HL-60 (cell line): ENCODE measurements at regions not wholly inside any gene's neighbourhood (a gene's known extent, or its start where the extent isn't known, plus 50 kb on each side); places are given as distances from the start of the nearest gene placed in this dataset.

Experiments
- DNase-seq, 2 experiments: peaks; one replicate each; pipeline ENCODE4 v3.0.0-alpha.2; 2010 to 2020; ENCODE audit warnings: low read depth in 1 of 2, low spot score in 1 of 2
- H3K27ac ChIP-seq: fragments of 250-450 bp; sonication (Bioruptor Pico); replicated peaks from 2 replicates; pipeline ENCODE4 v1.5.1; 2020; ENCODE audit warnings: mild to moderate bottlenecking, moderate library complexity
- H3K27me3 ChIP-seq: fragments of 250-450 bp; sonication (Bioruptor Pico); 2 replicates; pipeline ENCODE4 v1.5.1; 2021; ENCODE audit warnings: mild to moderate bottlenecking, moderate library complexity; ENCODE audit not compliant: insufficient read depth, poor library complexity, severe bottlenecking
- H3K4me3 ChIP-seq: replicated peaks from 2 replicates; pipeline ENCODE4 v1.5.1; 2011; ENCODE audit warnings: mild to moderate bottlenecking, control low read depth, low read length; ENCODE audit not compliant: insufficient read depth
- GABPA ChIP-seq: IDR thresholded peaks from 2 replicates; pipeline ENCODE4 v1.6.1; 2012; ENCODE audit warnings: low read depth
- POLR2AphosphoS5 ChIP-seq: IDR thresholded peaks from 2 replicates; pipeline ENCODE4 v1.6.1; 2012; ENCODE audit warnings: low read depth
- SPI1 ChIP-seq: IDR thresholded peaks from 2 replicates; pipeline ENCODE4 v1.6.1; 2012; ENCODE audit warnings: low read depth, mild to moderate bottlenecking, borderline replicate concordance
- TF ChIP-seq, protein P1 (sequence below): IDR thresholded peaks from one replicate; pipeline ENCODE4 v1.5.1; 2011; ENCODE audit warnings: low read length, control low read depth, inconsistent platforms; ENCODE audit not compliant: insufficient read depth
- TF ChIP-seq, protein P2 (sequence below): IDR thresholded peaks from 2 replicates; pipeline ENCODE4 v1.6.1; 2012; ENCODE audit warnings: low read depth; ENCODE audit not compliant: insufficient replicate concordance

DNA sequence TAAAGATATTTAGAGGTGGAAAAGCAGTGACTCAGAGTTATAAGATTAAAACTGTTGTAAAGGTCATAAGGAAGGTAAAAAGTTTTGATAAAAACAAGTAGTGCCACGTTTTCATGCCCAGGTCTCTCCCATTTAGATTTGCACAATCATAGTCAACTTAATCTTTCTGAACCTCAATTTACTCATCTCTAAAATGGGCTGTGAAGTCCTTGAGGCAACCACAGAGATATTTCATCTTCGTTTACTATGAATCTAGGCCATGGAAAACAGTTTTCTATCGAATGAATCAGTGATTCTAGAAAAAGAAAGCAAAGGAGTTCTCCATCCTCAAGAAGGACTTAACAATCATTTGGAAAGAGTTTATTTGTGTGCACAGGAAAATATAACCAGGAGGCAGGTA lies 190.2 kb downstream of the EDN1 start:
- H3K4me3 ChIP-seq: no peak overlapping the region
- TF ChIP-seq, protein P1, sequence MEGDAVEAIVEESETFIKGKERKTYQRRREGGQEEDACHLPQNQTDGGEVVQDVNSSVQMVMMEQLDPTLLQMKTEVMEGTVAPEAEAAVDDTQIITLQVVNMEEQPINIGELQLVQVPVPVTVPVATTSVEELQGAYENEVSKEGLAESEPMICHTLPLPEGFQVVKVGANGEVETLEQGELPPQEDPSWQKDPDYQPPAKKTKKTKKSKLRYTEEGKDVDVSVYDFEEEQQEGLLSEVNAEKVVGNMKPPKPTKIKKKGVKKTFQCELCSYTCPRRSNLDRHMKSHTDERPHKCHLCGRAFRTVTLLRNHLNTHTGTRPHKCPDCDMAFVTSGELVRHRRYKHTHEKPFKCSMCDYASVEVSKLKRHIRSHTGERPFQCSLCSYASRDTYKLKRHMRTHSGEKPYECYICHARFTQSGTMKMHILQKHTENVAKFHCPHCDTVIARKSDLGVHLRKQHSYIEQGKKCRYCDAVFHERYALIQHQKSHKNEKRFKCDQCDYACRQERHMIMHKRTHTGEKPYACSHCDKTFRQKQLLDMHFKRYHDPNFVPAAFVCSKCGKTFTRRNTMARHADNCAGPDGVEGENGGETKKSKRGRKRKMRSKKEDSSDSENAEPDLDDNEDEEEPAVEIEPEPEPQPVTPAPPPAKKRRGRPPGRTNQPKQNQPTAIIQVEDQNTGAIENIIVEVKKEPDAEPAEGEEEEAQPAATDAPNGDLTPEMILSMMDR: no peak
- TF ChIP-seq SPI1 (no peak), GABPA (no peak), POLR2AphosphoS5 (no peak)
- TF ChIP-seq, protein P2, sequence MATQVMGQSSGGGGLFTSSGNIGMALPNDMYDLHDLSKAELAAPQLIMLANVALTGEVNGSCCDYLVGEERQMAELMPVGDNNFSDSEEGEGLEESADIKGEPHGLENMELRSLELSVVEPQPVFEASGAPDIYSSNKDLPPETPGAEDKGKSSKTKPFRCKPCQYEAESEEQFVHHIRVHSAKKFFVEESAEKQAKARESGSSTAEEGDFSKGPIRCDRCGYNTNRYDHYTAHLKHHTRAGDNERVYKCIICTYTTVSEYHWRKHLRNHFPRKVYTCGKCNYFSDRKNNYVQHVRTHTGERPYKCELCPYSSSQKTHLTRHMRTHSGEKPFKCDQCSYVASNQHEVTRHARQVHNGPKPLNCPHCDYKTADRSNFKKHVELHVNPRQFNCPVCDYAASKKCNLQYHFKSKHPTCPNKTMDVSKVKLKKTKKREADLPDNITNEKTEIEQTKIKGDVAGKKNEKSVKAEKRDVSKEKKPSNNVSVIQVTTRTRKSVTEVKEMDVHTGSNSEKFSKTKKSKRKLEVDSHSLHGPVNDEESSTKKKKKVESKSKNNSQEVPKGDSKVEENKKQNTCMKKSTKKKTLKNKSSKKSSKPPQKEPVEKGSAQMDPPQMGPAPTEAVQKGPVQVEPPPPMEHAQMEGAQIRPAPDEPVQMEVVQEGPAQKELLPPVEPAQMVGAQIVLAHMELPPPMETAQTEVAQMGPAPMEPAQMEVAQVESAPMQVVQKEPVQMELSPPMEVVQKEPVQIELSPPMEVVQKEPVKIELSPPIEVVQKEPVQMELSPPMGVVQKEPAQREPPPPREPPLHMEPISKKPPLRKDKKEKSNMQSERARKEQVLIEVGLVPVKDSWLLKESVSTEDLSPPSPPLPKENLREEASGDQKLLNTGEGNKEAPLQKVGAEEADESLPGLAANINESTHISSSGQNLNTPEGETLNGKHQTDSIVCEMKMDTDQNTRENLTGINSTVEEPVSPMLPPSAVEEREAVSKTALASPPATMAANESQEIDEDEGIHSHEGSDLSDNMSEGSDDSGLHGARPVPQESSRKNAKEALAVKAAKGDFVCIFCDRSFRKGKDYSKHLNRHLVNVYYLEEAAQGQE: no peak
- no peak overlapping the region for H3K27ac ChIP-seq
- H3K27me3 ChIP-seq: no peaks in the 10 kb centered on the region
- no peak for DNase-seq

DNA sequence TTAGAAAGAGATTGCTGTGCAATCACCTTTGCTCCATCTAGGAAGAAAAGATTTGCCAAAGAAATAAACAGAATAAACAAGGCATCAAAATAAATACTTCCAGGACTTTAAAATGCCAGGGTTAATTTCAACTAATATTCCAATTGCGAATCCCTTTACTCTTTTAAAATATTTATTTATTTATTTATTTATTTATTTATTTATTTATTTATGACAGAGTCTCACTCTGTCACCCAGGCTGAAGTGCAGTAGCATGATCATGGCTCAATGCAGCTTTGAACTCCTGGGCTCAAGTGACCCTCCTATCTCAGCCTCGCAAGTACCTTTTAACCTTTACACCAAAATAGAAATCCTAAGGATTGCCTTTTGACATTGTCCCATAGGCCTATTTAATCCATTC lies 191.1 kb downstream of the EDN1 start:
- DNase-seq: no peak
- Histone ChIP-seq H3K27ac (no peak overlapping the region), H3K27me3 (no peaks in the 10 kb centered on the region), H3K4me3 (no peak overlapping the region)
- no peak for TF ChIP-seq SPI1
- TF ChIP-seq, protein P2: no peak
- TF ChIP-seq POLR2AphosphoS5: no peak
- TF ChIP-seq, protein P1: no peak
- TF ChIP-seq GABPA: no peak

DNA sequence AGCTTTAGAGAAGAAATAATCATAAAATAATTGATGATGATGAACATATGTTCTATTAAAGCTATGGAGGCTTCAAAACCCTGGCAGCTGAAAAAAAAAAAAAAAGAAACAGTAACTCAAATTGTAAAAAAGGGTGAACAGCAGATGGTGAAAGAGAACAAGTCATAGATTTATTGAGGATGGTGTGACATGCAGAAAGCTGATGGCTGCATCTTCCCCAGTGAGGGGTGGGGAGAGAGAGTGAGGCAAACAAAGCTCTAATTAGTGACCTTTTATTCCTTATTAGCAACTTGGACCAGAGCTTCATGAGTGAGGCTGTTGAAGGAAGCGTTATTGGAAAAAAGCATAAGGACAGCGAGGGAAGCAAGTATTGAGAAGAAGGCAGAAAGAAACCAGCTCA lies 191.7 kb downstream of the EDN1 start:
- no peak for DNase-seq
- no peaks in the 10 kb centered on the region for H3K27me3 ChIP-seq
- H3K27ac ChIP-seq: no peak overlapping the region
- no peak overlapping the region for H3K4me3 ChIP-seq
- no peak for TF ChIP-seq POLR2AphosphoS5
- TF ChIP-seq, protein P1: no peak
- TF ChIP-seq, protein P2: no peak
- TF ChIP-seq GABPA: no peak
- no peak for TF ChIP-seq SPI1
